ENCODE measurements at regions not wholly inside any gene's neighbourhood (a gene's known extent, or its start where the extent isn't known, plus 50 kb on each side); places are given as distances from the start of the nearest gene placed in this dataset.

DNA sequence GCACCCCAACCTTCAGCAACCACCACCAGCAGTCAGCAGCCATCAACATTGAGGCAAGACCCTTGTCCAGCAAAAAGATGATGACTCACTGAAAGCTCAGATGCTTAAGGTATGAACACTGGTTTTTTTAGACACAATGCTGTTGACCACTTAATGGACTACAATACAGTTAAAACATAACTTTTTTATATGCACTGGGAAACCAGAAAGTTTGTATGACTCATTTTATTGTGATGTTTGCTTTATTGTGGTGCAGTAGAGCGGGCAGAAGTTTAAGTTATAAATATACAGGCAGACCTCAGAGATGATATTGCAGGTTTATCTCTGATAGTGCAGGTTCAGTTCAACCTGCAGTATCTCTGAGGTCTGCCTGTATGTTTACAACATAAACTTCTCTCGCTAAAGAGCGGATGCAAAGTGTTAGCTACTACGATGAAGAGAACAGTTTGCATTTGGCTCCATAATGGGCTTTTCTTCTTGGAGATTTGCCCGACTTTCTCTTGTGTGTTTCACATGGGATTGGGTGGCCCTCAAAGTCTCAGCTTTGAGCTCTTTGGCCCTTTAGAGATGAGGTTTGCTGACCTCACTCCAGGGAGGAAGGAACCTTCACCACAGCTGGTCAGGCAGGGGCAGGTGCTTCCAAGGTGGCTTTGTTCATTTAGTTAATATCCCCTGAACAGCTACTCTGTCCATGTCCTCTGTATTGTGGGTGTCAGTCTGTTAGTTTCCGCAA is 84.4 kb upstream of the SHH start:
- TF ChIP-seq POLR2A (IDR thresholded peaks at IDR 0.05) (no peak), POLR2AphosphoS5 (IDR thresholded peaks at IDR 0.05) (no peak)
- TF ChIP-seq, protein P1, sequence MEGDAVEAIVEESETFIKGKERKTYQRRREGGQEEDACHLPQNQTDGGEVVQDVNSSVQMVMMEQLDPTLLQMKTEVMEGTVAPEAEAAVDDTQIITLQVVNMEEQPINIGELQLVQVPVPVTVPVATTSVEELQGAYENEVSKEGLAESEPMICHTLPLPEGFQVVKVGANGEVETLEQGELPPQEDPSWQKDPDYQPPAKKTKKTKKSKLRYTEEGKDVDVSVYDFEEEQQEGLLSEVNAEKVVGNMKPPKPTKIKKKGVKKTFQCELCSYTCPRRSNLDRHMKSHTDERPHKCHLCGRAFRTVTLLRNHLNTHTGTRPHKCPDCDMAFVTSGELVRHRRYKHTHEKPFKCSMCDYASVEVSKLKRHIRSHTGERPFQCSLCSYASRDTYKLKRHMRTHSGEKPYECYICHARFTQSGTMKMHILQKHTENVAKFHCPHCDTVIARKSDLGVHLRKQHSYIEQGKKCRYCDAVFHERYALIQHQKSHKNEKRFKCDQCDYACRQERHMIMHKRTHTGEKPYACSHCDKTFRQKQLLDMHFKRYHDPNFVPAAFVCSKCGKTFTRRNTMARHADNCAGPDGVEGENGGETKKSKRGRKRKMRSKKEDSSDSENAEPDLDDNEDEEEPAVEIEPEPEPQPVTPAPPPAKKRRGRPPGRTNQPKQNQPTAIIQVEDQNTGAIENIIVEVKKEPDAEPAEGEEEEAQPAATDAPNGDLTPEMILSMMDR (IDR thresholded peaks at IDR 0.05 in 8 of 11, conservative IDR thresholded peaks at IDR 0.05 in 3 of 11) = no peak
